Peyer's patch (tissue), 4 donors: ENCODE measurements at regions not wholly inside any gene's neighbourhood (a gene's known extent, or its start where the extent isn't known, plus 50 kb on each side); places are given as distances from the start of the nearest gene placed in this dataset.

Experiments
- DNase-seq, 3 donors: peaks; one replicate each; pipeline ENCODE4 v3.0.0-alpha.2; 2017 to 2019
- H3K27ac ChIP-seq, 4 donors: fragments of 200-600 bp; sonication (generic); one replicate each; pipeline ENCODE4 v1.5.1; 2016 to 2019
- H3K27me3 ChIP-seq, 2 donors: fragments of 200-600 bp; sonication (generic); one replicate each; pipeline ENCODE4 v1.5.1; 2019
- H3K36me3 ChIP-seq, 3 donors: fragments of 200-600 bp; sonication (generic); one replicate each; pipeline ENCODE4 v1.5.1; 2016 to 2019
- H3K4me1 ChIP-seq, 4 donors: fragments of 200-600 bp; sonication (generic); one replicate each; pipeline ENCODE4 v1.5.1; 2016 to 2019
- H3K4me3 ChIP-seq, 4 donors: fragments of 200-600 bp; sonication (generic); 1 replicate in 3 of 4; 2 replicates in 1 of 4; pipeline ENCODE4 v1.5.1; 2016 to 2019; ENCODE audit warnings: mild to moderate bottlenecking in 1 of 4
- H3K9me3 ChIP-seq, 4 donors: fragments of 200-600 bp; sonication (generic); one replicate each; pipeline ENCODE4 v1.5.1; 2016 to 2019; ENCODE audit warnings: mild to moderate bottlenecking in 1 of 4
- POLR2A ChIP-seq, 2 donors: fragments of 450-650 bp; IDR thresholded peaks; one replicate each; pipeline ENCODE4 v1.5.1; 2017; ENCODE audit warnings: antibody characterized with exemption in 2 of 2, mild to moderate bottlenecking in 2 of 2, moderate library complexity in 2 of 2
- TF ChIP-seq, protein P1 (sequence below), 6 experiments: fragments of 450-650 bp in 4 of 6; fragments of 200-600 bp in 2 of 6; sonication (generic) in 1 of 6; IDR thresholded peaks; one replicate each; pipeline ENCODE4 v1.5.1; 2017 to 2019; ENCODE audit warnings: antibody characterized with exemption in 6 of 6, mild to moderate bottlenecking in 3 of 6, moderate library complexity in 1 of 6

- Histone ChIP-seq H3K4me3 (no peak overlapping the region), H3K9me3 (no peaks in the 10 kb centered on the region), H3K4me1 (no peaks in the 10 kb centered on the region), H3K27me3 (no peaks in the 10 kb centered on the region), H3K27ac (no peak overlapping the region), H3K36me3 (no peaks in the 10 kb centered on the region)
- DNase-seq, result no peak
- no peak for TF ChIP-seq POLR2A (IDR thresholded peaks at IDR 0.05)
- TF ChIP-seq, protein P1, sequence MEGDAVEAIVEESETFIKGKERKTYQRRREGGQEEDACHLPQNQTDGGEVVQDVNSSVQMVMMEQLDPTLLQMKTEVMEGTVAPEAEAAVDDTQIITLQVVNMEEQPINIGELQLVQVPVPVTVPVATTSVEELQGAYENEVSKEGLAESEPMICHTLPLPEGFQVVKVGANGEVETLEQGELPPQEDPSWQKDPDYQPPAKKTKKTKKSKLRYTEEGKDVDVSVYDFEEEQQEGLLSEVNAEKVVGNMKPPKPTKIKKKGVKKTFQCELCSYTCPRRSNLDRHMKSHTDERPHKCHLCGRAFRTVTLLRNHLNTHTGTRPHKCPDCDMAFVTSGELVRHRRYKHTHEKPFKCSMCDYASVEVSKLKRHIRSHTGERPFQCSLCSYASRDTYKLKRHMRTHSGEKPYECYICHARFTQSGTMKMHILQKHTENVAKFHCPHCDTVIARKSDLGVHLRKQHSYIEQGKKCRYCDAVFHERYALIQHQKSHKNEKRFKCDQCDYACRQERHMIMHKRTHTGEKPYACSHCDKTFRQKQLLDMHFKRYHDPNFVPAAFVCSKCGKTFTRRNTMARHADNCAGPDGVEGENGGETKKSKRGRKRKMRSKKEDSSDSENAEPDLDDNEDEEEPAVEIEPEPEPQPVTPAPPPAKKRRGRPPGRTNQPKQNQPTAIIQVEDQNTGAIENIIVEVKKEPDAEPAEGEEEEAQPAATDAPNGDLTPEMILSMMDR (IDR thresholded peaks at IDR 0.05), result no peak
Measured at GRCh38 chr9:28925157-28925556, 1351.9 kb upstream of the C9orf72 start.

DNA sequence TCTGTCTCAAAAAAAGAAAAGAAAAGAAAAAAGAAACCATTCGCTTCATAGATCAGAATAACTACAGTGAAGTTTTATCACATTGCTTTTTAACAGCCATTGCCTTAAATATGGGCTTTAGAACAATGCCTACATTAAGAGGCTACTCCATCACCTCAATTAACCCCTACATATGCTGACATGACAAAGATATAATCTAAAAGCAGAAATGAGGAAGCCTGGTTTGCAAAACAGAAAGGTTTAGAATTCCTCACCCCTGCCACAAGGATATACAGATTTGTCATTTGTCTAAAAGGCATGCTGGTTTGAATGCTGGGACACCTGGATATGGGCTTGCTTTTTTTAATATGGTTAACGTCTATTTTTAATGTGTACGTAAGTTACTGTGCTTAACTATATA lies 1353.0 kb upstream of the C9orf72 start:
- Histone ChIP-seq H3K4me3 (no peak overlapping the region), H3K9me3 (no peaks in the 10 kb centered on the region), H3K36me3 (no peaks in the 10 kb centered on the region), H3K27me3 (no peaks in the 10 kb centered on the region), H3K27ac (no peak overlapping the region), H3K4me1 (no peaks in the 10 kb centered on the region)
- no peak for DNase-seq
- TF ChIP-seq POLR2A (IDR thresholded peaks at IDR 0.05), result no peak
- TF ChIP-seq, protein P1 (IDR thresholded peaks at IDR 0.05), result no peak

DNA sequence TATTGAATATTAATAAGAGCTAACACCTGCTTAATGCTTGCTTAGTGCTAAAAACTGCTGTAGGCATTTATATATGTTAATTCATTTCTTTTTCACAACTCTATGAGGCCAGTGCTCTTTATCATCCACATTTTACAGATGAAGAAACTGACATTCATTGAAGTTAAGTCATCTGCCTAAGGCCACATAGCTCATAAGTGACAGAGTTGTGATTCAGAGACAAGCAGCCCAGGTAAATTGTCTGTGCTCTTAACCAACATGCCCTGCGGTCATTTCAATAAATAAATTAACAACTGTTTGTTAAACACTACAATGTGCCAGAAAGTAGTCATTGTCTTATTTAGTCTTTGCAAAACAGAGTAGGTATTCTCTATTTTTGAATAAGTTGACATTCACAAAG lies 1354.4 kb upstream of the C9orf72 start:
- H3K4me1 ChIP-seq, result no peaks in the 10 kb centered on the region
- H3K4me3 ChIP-seq, result no peak overlapping the region
- TF ChIP-seq, protein P1 (IDR thresholded peaks at IDR 0.05), result no peak
- no peak for TF ChIP-seq POLR2A (IDR thresholded peaks at IDR 0.05)
- no peaks in the 10 kb centered on the region for H3K9me3 ChIP-seq
- H3K36me3 ChIP-seq, result no peaks in the 10 kb centered on the region
- H3K27me3 ChIP-seq, result no peaks in the 10 kb centered on the region
- no peak overlapping the region for H3K27ac ChIP-seq
- no peak for DNase-seq

- Histone ChIP-seq H3K27me3 (no peaks in the 10 kb centered on the region), H3K4me1 (no peaks in the 10 kb centered on the region), H3K4me3 (no peak overlapping the region), H3K27ac (no peak overlapping the region), H3K9me3 (no peaks in the 10 kb centered on the region), H3K36me3 (no peaks in the 10 kb centered on the region)
- TF ChIP-seq, protein P1 (IDR thresholded peaks at IDR 0.05), result no peak
- no peak for DNase-seq
Measured at GRCh38 chr9:28929433-28929832, 1356.2 kb upstream of the C9orf72 start.

GRCh38 chr9:28930766-28931165 lies 1357.5 kb upstream of the C9orf72 start:
- Histone ChIP-seq H3K4me1 (no peaks in the 10 kb centered on the region), H3K36me3 (no peaks in the 10 kb centered on the region), H3K9me3 (no peaks in the 10 kb centered on the region), H3K27me3 (no peaks in the 10 kb centered on the region), H3K27ac (no peak overlapping the region), H3K4me3 (no peak overlapping the region)
- TF ChIP-seq, protein P1 (IDR thresholded peaks at IDR 0.05), result no peak
- no peak for TF ChIP-seq POLR2A (IDR thresholded peaks at IDR 0.05)
- no peak for DNase-seq

- H3K27ac ChIP-seq, result no peak overlapping the region
- no peak for DNase-seq
- no peak overlapping the region for H3K4me3 ChIP-seq
- no peaks in the 10 kb centered on the region for H3K9me3 ChIP-seq
- no peaks in the 10 kb centered on the region for H3K4me1 ChIP-seq
- no peak for TF ChIP-seq POLR2A (IDR thresholded peaks at IDR 0.05)
- TF ChIP-seq, protein P1 (IDR thresholded peaks at IDR 0.05), result no peak
- no peaks in the 10 kb centered on the region for H3K27me3 ChIP-seq
- no peaks in the 10 kb centered on the region for H3K36me3 ChIP-seq
Measured at GRCh38 chr9:28934111-28934510, 1360.8 kb upstream of the C9orf72 start.
